NB4 (cell line): ENCODE measurements at regions not wholly inside any gene's neighbourhood (a gene's known extent, or its start where the extent isn't known, plus 50 kb on each side); places are given as distances from the start of the nearest gene placed in this dataset.

Source experiments
- DNase-seq: peaks from one replicate; pipeline ENCODE4 v3.0.0; 2010; ENCODE audit warnings: low read depth
- H3K4me3 ChIP-seq: one replicate; pipeline ENCODE4 v1.5.1; 2011; ENCODE audit warnings: mild to moderate bottlenecking, low read depth, low read length, moderate library complexity
- MYC ChIP-seq: IDR thresholded peaks from 2 replicates; pipeline ENCODE4 v1.6.1; 2011; ENCODE audit warnings: low read depth, low read length
- POLR2A ChIP-seq: IDR thresholded peaks from 2 replicates; pipeline ENCODE4 v1.6.1; 2011; ENCODE audit warnings: mild to moderate bottlenecking; ENCODE audit not compliant: insufficient read length; ENCODE audit errors: extremely low read depth
- TF ChIP-seq, protein P1 (sequence below): IDR thresholded peaks from 2 replicates; pipeline ENCODE4 v1.6.1; 2011; ENCODE audit warnings: low read depth, low read length
- TF ChIP-seq, protein P2 (sequence below): IDR thresholded peaks from one replicate; pipeline ENCODE4 v1.5.1; 2012; ENCODE audit warnings: low read depth, low read length

DNA sequence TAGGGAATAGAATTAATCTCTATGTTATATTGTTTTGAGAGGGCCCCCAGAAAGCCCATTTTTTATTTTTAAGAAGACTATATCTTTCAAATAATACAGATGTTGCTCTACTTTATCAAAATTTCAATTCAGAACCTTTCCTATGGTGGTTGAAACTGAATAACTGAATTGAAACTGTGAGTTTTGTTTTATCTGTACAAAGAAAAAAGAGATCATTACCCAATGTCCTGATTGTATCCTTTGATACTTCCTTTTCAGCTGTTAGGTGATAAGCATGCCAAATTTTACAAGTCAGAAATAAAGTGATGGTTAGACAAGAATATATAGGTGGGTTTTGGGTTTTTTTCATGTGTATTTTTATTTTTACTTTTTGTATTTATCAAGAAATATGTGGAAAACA, 1293.1 kb upstream of the USP15 start:
- H3K4me3 ChIP-seq: no peak overlapping the region
- no peak for DNase-seq
- TF ChIP-seq, protein P1, sequence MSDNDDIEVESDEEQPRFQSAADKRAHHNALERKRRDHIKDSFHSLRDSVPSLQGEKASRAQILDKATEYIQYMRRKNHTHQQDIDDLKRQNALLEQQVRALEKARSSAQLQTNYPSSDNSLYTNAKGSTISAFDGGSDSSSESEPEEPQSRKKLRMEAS: no peak
- TF ChIP-seq, protein P2, sequence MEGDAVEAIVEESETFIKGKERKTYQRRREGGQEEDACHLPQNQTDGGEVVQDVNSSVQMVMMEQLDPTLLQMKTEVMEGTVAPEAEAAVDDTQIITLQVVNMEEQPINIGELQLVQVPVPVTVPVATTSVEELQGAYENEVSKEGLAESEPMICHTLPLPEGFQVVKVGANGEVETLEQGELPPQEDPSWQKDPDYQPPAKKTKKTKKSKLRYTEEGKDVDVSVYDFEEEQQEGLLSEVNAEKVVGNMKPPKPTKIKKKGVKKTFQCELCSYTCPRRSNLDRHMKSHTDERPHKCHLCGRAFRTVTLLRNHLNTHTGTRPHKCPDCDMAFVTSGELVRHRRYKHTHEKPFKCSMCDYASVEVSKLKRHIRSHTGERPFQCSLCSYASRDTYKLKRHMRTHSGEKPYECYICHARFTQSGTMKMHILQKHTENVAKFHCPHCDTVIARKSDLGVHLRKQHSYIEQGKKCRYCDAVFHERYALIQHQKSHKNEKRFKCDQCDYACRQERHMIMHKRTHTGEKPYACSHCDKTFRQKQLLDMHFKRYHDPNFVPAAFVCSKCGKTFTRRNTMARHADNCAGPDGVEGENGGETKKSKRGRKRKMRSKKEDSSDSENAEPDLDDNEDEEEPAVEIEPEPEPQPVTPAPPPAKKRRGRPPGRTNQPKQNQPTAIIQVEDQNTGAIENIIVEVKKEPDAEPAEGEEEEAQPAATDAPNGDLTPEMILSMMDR: no peak

DNA sequence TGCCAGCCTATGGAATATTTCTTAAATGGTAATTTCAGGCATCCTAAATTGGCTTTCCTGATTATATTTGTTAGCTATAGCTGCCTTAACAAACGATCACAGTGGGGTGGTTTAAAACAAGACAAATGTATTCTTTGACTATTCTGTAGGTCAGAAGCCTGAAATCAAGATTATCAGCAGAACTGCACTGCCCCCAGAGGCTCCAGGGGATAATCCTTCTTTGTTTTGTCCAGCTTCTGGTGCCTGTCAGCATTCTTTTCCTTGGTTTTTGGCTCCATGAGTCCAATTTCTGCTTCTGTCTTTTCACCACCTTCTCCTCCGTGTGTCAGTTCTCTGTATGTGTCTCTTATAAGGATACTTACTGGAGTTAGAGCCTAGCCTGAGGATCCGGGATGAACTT, 1282.2 kb upstream of the USP15 start:
- TF ChIP-seq, protein P1: no peak
- TF ChIP-seq MYC (no peak), POLR2A (no peak)
- TF ChIP-seq, protein P2: no peak
- DNase-seq: no peak
- H3K4me3 ChIP-seq: no peak overlapping the region

DNA sequence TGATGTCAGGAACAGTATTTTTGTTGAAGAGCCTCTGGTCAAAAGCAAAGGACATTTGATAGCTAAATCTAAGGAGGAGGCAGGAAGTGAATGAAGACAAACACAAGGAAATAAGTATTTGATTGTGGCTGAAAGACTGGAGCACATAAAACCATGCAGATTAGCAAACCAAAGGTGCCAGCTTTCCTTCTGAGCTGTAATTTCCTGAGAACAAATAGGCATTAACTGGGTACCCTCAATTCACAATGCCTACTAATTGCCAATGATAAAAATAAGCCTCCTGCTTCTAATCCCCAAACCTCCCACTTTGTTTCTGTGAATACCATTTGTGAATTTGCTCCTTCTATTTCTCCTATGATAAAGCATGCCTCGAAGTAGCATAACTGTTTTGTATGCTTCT, 1279.6 kb upstream of the USP15 start:
- no peak overlapping the region for H3K4me3 ChIP-seq

DNA sequence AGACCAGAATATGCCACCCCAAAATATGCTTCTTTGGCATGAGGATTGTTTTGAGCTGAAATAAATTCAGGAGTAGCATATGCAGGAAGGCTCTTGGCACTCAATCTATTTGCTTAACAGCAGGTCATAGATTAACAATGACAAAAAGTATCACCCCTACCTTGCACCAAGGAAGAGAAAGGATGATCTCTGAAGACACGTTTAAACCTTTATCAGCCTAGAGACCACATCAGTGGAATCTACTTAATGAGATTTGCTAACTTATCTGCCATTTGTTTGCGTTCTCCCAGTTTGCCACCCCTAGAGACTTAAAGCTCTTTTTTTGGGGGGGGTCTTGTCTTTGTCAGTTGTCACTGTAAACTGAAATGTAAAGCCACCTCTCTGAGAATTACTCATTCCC, 1278.7 kb upstream of the USP15 start:
- H3K4me3 ChIP-seq: no peak overlapping the region
- DNase-seq: no peak
- TF ChIP-seq MYC (no peak), POLR2A (no peak)
- TF ChIP-seq, protein P2: no peak
- TF ChIP-seq, protein P1: no peak

More for the DNA sequence above, 1279.6 kb upstream of the USP15 start:
- no peak for DNase-seq
- TF ChIP-seq POLR2A (no peak), MYC (no peak)
- TF ChIP-seq, protein P2: no peak
- TF ChIP-seq, protein P1: no peak

DNA sequence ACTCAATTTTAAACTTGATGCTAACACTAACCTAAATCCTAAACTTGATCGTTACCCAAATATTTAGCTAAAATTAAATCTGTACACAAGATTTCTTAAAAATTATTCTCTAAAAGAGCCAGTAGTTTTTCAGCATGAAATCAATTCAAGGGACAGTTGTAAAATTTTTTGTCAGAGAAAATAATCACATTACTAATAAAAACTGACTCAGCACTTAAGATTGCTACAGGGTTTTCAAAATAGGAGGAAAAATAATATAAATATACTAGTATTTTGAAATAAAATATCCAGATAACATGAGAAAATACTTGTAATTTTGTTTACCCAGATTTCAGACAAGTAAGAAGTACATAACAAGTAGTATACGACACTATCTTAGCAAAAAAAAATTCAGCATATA, 1268.1 kb upstream of the USP15 start:
- TF ChIP-seq, protein P1: no peak
- TF ChIP-seq POLR2A: no peak
- TF ChIP-seq MYC: no peak
- TF ChIP-seq, protein P2: no peak
- DNase-seq: no peak
- H3K4me3 ChIP-seq: no peak overlapping the region

DNA sequence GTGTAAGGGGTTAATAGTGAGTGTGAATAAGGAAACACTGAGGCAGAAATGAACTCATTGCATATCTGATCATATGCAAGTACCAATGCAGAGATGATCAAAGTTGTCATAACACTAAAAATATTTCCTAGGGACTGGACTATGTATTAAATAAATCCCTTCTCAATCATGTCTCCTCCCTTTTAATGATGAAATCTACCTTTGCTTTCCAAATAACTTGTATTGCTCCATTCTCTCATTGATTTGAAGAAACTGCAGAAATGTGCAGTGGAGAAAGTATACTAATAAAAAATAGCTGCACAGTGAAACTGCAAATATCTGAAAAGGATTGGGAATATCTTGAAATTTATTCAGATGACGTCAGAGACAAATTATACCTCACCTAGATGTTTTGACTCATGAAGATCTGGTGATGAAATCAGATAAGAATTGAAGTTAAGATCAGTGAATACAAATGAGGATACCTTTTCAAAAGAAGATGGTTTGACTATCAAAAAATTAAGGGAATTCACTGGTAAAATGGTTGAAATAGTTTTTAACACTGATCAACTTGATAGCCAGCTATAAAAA, 1264.9 kb upstream of the USP15 start:
- no peak for DNase-seq
- H3K4me3 ChIP-seq: no peak overlapping the region
- TF ChIP-seq, protein P1: no peak
- TF ChIP-seq MYC: no peak
- no peak for TF ChIP-seq POLR2A
